Esophagus squamous epithelium (tissue), 4 donors: ENCODE measurements at regions not wholly inside any gene's neighbourhood (a gene's known extent, or its start where the extent isn't known, plus 50 kb on each side); places are given as distances from the start of the nearest gene placed in this dataset.

Experiments
- CTCF ChIP-seq, 6 experiments: fragments of 450-650 bp in 4 of 6; fragments of 200-600 bp in 2 of 6; sonication (generic) in 2 of 6; IDR thresholded peaks; one replicate each; pipeline ENCODE4 v1.5.1; 2016 to 2019; ENCODE audit warnings: antibody characterized with exemption in 6 of 6, mild to moderate bottlenecking in 4 of 6, moderate library complexity in 4 of 6
- POLR2A ChIP-seq, 4 donors: fragments of 450-650 bp; IDR thresholded peaks; one replicate each; pipeline ENCODE4 v1.6.1; 2017; ENCODE audit warnings: antibody characterized with exemption in 4 of 4, mild to moderate bottlenecking in 4 of 4, moderate library complexity in 3 of 4

GRCh38 chr12:84502180-84502860, 410.3 kb downstream of the SLC6A15 start:
- no peak for TF ChIP-seq CTCF (IDR thresholded peaks at IDR 0.05)
- no peak for TF ChIP-seq POLR2A (IDR thresholded peaks at IDR 0.05)
